Stimulated activated CD4-positive, alpha-beta T cell treated with anti-CD3 and anti-CD28 coated beads, Interleukin-2, amount 100 ng/mL, for 24 hours (primary cell): ENCODE measurements at regions not wholly inside any gene's neighbourhood (a gene's known extent, or its start where the extent isn't known, plus 50 kb on each side); places are given as distances from the start of the nearest gene placed in this dataset.

Source experiments
- DNase-seq, 2 donors: peaks; one replicate each; pipeline ENCODE4 v3.0.0-alpha.2; 2020

DNA sequence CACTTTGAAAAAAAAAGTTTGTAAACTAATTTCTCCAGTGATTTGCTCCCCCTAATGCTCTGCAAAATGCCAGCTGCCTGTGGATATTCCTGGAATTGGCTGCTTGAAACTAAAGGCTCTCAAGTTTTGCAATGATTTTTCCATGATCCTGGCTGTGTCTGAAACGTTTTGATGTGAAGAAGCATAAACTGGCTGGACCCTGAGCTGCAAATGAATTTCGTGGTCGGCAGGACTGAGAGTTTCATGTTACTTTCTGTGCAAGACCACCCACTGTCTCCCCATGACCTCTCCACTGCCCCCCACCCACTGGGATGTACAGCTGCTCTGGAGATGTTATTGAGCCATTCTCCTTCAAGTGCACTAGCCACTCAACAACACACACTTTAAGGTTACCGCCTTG, 171.3 kb upstream of the SSTR4 start:
- no peak for DNase-seq

DNA sequence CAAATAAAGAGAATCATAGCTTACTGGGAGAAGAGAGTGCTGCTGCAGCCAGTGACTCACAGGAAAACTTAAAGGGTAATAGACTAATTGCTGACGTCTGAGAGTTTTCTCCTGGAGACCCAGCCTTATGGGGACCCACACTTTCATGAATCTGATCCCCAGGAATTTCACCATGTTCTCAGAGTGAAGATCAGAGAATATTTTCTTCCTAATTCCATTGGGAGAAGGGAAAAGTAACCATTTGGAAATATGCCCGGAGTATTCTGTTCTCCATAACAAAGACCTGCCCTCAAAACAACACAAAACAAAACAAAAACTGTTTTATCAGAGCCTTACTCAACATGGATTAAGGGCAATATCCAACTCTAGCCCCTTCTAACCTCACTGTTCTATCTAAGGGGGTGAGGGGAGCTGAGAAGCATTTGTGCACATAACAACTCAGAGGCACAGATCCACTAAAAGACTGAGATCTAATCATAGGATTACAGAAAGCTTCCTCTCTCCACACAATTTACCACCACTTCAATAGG, 168.2 kb upstream of the SSTR4 start:
- DNase-seq = no peak

DNA sequence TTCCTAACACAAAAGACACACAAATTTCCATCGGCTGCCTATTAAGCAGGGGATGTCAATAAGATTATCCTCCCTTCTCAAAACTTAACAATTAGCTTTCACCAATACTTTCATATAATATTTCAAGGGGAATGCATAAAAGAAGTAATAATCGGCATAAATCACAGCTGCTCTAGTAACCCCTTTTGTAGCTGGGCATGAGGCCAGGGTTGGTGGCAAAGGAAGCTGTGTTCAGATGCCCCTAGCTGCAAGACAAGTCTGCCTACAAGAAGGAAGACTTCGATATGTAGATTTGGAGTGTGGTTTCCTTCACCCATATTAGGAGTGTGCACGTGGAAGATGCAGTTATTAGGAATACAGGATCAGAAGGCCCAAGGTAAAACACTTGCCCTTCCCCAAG, 156.9 kb upstream of the SSTR4 start:
- DNase-seq = no peak

DNA sequence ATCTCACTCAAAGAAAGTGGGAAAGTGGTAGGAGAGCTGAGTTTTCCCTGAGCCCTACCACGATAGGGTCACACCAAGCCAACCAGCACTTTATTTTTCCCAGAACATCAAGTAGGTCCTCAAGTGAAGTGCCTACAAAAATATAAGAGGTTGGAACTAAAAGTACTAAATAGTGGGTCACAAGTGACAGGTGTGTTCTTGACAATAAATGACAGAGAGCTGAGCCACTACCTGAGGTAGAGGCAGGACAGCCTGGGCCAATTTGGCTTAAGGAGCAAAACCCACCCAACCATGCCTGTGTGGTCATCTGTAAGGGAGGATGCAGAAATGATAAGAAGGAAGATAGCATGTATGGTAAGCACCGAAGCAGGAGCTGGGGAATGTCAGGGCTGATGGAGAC, 154.8 kb upstream of the SSTR4 start:
- no peak for DNase-seq

DNA sequence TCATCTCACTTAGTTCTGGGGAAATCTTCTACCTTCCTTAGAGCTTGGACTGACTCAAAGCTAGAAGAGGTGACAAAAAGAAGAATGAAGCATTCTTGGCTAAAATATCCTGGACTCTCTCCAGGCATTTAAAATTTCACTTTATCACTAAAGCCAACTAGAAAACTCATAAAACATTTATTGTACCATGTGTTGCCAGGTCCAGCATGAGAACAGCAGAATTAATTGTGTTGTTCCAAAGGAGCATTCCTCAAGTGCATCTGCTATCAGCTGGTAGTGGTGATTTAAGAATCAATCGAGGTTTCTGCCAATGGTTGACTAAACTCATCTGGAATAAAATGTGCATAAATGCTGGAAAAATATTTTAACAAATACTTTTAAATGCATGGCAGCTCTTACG, 147.3 kb upstream of the SSTR4 start:
- DNase-seq = no peak

DNA sequence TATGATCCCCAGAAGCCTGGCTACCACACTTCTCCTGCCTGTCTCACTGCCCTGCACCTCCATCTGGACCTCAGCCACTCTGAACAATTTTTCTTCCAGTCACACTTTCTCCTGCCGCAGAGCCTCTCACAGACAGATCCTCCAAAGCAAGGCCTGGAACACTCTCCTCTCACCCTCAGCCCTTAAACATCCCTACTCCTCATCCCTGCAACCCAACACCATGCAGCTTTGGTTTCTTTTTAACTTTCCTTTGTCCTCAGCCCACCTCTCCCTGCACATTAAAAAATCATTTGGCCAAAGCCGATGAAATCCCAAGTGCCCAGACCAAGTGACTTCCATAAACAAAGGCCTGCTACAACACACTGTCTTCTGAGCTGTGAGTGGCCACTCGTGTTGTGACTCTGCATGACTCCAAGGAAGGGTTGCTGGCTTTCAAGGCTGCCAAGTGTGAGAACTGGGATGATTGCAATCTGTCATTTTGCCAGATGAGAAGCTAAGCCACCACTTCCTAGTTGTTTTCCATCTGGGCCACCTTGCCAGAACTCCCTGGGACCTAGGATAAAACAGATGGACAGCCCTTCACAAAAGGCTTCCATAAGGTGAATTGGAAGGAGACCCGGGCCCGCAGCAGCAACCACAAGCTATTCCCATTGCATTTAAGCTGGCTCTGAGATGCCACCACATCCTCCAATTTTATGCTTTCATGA, 144.4 kb upstream of the SSTR4 start:
- DNase-seq = no peak

DNA sequence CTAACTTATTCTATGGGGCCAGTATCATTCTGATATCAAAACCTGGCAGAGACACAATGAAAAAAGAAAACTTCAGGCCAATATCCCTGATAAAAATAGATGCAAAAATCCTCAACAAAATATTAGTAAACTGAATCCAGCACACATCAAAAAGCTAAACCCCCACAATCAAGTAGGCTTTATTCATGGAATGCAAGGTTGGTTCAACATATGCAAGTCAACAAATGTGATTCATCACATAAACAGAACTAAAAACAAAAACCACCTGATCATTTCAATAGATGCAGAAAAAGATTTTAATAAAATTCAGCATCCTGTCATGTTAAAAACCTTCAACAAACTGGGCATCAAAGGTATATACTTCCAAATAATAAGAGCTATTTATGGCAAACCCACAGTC, 133.9 kb upstream of the SSTR4 start:
- DNase-seq = no peak

DNA sequence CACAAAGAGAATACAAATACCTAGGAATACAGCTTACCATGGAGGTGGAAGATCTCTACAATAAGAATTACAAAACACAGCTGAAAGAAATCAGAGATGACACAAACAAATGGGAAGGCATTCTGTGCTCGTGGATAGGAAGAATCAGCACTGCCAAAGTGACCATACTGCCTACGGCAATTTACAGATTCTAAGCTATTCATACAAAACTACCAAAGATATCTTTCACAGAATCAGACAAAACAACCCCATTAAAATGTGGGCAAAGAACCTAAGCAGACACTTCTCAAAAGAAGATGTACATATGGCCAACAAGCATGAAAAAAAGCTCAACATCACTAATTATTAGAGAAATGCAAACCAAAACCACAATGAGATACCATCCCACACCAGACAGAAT, 133.2 kb upstream of the SSTR4 start:
- DNase-seq = no peak

DNA sequence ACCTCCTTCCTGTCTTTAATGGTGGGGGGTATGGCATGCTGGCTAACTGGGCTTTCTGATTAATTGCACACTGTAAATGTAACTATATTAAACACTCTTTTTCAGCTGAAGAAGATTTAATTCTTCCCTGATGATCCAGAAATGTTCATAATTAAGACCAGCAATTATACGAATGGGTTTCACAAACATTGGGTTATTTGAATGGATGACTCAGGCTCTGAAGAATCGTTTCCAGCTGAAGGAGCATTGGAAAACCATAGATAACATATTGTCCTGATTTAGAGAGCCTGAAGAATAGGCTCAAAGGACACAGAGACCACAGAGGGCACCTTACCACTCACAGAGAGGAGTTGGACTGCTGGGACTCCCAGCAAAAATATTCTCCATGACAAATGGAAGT, 130.7 kb upstream of the SSTR4 start:
- no peak for DNase-seq

DNA sequence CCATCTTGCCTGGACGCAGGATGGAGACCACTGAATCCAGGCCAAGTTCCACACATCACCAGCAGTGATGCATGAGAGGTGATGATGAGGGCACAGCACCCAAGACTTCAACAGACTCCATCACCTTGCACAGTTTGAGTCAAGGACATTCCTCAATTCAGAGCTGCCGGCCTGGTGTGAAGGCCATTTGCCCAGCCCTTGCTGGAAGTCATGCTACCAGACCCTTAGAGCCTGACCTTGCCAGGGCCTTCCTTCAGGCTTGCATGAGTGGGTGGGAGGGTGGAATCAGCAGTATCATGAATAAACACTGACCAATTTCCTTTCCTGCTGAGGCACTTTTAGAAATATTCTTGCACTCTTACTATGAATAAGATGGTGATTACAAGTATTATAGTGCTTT, 130.2 kb upstream of the SSTR4 start:
- DNase-seq = no peak

DNA sequence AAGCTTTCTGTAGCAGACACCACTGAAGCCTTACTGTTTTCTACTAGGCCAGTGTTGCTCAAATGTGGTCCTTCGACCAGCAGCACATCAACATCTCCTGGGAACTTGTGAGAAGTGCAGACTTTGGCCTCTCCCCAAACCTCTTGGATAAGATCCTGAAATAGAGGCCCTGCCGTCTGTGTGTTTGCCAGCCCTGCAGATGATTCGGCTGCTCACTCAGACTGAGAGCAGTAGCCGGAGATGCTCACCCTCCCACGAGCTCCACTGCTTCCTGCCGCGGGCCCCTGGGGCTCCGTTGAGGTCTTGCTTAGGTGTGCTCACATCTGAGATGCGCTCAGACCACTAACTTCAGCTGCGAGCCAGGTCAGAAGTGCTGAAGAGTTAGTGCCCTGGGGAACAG, 129.5 kb upstream of the SSTR4 start:
- DNase-seq = no peak

DNA sequence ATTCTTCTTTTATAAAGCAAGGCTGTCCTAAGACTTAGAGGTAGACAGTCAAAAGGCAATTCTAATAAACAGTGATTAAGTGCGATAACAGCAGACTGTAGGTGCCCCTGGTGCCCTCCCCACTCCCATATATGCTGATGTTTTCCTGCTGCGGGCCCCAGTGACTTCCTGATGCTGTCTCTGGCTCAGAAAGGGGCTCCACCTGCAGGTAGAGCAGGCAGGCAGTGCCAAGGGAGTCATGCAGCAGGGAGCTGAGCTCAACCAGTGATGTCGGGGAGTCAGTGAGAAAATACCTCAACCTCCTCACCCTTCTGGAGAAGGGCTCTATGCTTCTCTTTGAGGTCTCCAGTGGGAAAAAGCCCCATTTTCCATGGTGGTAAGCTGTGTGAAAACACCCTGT, 126.7 kb upstream of the SSTR4 start:
- DNase-seq = no peak

DNA sequence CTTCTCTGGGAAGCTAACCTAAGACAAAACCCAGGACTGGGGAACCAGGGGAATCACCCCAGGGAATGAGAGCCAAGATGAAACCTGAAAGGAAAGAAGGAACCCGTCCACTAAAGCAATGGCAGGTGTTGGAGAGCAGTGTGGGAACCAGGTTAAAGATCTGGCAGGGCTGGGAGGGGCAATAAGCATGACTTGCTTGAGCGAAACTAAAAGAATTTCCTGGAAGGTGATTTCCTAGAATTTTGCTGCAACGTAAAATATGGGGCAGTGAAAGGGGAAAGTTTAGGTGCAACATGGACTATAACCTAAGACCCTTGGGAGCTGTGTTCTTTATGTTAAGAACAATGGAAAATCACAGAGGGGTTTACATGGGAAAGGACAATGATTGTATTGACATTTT, 126.2 kb upstream of the SSTR4 start:
- DNase-seq = no peak

DNA sequence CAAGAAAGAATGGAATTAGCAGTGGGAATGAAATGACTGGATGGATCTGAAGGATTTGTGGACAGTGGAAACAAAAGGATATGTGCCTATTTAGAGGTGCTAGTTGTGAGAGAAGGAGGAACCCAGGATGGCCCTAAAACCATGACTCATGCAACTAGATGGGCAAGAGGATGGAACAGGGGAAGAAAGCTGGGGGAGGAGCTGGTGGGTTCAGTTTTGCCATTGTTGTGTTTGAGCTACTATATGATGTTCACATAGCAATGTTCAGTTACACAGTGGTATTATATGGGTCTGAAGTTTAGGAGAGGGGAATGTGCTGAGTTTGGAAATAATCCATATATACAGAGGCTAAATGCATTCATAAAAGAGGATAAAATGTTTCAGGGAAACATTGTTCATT, 125.7 kb upstream of the SSTR4 start:
- DNase-seq = no peak

DNA sequence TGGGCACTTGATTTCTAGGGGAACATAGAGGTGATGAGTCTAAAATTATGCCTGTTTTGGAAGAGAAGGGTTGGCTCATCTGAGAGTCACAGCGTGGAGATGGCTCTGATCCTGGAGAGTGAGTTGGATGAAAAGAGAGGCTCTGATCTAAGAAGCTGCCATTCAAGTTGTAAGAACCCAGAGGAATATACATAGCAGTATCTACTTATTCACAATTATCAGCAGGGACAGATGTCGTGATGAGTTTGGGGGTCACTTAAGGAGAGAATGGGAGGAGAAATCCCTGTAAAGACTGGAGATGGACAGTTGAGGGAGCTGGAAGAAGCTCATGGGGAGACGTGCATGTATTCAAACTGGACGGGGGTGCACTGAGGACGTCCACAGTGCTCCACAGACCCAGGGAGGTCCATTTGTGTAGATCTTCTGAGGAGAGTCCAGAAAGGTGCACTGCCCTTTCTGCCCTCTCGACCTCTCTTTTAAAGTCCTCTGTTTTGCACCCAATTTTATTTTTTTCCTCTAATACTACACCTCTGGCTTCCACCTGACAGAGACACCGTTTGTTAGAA, 124.7 kb upstream of the SSTR4 start:
- no peak for DNase-seq

DNA sequence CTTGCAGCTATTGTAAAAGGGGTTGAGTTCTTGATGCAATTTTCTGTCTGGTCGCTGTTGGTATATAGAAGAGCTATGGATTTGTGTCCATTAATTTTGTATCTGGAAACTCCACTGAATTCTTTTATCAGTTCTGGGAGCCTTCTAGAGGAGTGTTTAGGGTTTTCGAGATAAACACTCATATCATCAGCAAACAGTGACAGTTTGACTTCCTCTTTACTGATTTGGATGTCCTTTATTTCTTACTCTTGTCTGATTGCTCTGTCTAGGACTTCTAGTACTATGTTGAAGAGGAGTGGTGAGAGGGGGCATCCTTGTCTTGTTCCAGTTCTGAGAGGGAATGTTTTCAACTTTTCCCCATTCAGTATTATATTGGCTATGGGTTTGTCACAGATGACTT, 120.8 kb upstream of the SSTR4 start:
- no peak for DNase-seq

DNA sequence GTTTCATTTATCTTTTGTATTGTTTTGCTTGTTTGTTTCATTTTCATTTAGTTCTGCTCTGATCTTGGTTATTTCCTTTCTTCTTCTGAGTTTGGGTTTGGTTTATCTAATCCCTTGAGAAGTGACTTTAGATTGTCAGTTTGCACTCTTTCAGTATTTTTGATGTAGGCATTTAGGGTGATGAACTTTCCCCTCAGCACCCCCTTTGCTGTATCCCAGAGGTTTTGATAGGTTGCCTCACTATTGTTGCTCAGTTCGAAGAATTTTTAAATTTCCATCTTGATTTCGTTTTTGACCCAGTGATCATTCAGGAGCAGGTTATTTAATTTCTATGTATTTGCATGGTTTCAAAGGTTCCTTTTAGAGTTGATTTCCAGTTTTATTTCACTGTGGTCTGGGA, 119.6 kb upstream of the SSTR4 start:
- DNase-seq = no peak

DNA sequence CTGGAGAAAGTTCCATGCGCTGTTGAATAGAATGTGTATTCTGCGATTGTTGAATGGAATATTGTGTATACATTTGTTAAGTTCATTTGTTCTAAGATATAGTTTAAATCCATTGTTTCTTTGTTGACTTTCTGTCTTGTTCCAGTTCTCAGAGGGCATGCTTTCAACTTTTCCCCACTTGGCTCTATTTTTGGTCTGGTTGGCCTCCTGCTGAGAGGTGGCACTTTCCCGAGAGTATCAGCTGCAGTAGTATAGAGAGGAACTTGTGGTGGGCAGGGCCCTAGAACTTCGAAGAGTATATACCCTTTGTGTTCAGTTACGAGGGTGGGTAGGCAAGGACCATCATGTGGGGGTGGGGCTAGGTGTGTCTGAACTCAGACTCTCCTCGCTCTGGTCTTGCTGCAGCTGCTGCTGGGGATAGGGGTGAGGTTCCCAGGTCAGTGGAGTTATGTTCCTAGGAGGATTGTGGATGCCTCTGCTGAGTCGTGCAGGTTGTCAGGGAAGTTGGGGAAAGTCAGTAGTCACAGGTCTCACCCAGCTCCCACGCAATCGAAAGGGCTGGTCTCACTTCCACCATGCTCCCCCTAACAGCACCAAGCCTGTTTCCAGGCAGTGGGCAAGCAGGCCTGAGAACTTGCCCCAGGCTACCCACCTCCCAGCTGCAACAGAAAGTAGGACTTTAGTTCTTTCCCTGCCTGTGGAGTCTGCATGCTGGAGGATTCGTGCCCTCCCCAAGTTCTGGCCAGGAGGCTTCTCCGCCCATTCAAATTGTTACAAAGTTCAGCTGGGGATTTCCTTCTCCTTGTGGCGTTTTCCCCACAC, 118.9 kb upstream of the SSTR4 start:
- DNase-seq = no peak

DNA sequence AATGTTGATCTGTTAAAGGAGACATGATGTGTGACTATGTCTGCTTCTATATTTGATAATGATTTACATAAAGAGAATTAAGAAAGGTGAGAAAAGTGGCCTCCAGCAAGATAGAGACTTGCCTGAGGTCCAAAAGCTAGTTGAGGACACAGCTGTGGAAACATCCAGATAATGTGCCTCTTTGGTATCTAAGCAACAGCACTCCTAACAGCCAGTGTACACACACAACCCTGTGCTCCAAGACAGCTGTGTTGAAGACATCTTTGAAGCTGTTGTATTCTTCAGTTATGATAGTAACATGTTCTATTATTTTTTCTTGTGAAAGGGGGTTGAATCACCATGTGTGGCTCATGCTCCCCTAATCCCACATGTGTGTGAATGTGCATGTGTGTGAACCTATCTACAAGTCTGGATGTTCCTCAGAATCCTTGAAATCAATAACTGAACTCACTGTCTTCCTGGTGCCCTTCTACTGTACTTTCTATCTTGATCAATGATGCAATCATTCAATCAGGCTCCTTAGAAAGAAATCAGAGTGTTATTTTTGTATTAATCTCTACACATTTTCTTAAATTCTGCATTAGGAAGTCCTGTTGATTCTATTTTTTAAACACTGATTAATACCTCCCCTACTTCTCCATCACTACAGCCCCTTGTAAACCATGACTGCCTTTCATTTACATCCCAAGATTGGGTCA, 116.7 kb upstream of the SSTR4 start:
- no peak for DNase-seq

DNA sequence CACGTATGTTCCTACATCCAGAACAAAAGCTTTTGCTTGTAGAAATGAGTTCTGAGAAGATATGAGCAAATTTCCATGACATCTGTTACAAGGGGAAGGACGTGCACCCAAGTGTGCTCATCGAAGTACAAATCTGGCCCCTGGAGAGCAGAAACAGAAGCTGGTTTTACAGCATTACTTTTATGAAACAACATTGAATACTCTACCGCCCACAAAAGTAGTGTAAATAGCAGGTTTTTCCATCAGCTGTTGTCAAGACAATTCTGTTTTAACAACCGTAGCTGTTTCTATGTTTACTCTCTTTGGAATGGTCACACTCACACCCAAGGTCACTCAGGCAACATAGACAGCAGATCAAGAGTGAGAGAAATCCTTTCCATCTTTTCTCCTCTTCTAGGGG, 114.2 kb upstream of the SSTR4 start:
- no peak for DNase-seq

DNA sequence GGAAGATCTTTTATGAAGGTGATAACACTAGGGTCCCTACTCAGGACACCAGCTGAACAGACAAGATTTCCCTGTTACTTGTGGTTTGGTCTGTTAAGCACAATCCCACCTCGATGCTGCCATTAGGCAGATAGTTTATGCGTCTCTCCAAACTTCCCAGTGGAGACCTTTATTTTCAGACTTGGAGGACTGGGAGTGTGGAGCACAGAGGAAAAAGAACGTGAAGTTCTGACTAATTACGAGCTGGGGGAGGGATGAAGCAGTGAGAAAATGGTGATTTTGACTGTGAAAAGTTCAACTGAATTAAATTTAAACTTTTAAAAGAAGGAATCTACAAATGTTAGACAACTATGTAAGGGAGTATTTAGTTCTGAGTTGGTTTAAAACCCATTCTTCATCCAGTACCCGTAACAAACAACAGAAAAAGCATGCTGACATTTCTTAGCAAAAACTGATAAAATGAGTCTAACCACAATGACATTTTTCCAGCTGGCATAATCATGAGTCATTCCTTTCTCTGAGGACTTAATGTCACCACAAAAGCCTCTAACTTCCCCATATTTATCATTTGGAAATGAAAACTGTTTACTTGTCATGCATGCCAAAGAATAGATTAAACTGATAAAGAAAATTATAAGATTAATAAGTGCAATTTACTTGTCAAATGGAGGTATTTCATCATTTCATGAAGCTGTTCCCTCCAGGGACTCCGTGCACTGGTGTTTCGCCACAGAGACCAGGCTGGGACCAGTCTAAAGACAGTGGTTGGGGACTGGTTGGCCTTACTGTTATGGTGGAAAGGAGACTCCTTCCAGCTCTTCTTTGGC, 113.3 kb upstream of the SSTR4 start:
- no peak for DNase-seq

DNA sequence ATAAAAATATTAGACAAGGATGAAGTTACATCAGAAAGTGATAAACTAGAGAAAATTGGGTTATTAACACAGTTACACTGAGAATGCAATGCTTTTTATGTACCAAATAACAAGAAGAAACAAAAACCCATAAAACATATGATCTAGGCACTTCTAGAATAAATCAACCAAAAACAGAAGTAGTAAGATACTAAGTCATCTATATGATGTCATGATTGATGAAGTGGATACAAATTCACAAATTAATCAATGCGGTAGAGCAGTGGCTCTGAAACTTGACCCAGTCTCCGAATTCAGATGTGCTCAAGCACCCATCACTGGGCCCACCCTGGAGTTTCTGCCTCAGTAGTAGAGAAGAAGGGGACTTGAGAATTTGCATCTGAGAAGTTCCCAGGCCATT, 112.1 kb upstream of the SSTR4 start:
- no peak for DNase-seq
